NCI-H226 (cell line): ENCODE measurements at regions not wholly inside any gene's neighbourhood (a gene's known extent, or its start where the extent isn't known, plus 50 kb on each side); places are given as distances from the start of the nearest gene placed in this dataset.
"Not testable (repeated sequence)": the region's sequence is repeated elsewhere in the genome, so short reads cannot be mapped to it uniquely, and the experiment has no call there.

Source experiments
- DNase-seq: peaks from one replicate; pipeline ENCODE4 v3.0.0-alpha.2; 2015

- DNase-seq = no peak
Measured at GRCh38 chr12:127482950-127483349, 784.0 kb upstream of the TMEM132C start.

DNA sequence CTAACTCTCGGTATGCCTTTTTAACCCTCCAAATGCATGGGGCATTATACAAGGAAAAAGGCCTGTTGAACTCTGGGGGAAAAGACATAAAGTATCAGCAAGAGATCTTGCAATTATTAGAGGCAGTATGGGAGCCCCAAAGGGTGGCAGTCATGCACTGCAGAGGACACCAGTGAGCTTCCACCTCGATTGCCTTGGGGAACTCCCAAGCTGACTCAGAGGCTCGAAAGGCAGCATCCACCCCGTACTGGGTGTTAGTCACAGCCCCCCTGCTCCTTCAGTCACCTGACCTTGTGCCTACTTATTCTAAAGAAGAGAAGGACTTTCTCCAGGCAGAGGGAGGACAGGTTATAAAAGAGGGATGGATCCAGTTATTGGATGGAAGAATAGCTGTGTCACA lies 781.4 kb upstream of the TMEM132C start:
- no peak for DNase-seq

DNA sequence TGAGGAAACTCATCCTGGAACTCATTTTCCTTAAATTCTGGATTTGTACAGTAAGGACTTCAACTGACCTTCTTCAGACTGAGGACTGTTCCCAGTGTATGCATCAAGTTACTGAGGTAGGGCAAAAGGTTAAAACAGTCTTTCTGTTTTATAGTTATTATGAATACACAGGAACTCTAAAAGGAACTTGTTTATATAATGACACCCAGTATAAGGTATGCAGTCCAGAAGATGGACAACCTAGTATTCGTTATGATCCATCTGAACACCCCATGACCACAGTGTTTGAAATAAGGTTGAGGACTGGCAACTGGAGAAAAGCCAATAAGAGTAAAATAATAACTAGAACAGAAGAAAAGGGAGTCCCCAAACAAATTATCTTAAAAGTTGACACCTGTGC lies 779.9 kb upstream of the TMEM132C start:
- DNase-seq = no peak

GRCh38 chr12:127489061-127489460 lies 777.9 kb upstream of the TMEM132C start:
- no peak for DNase-seq

DNA sequence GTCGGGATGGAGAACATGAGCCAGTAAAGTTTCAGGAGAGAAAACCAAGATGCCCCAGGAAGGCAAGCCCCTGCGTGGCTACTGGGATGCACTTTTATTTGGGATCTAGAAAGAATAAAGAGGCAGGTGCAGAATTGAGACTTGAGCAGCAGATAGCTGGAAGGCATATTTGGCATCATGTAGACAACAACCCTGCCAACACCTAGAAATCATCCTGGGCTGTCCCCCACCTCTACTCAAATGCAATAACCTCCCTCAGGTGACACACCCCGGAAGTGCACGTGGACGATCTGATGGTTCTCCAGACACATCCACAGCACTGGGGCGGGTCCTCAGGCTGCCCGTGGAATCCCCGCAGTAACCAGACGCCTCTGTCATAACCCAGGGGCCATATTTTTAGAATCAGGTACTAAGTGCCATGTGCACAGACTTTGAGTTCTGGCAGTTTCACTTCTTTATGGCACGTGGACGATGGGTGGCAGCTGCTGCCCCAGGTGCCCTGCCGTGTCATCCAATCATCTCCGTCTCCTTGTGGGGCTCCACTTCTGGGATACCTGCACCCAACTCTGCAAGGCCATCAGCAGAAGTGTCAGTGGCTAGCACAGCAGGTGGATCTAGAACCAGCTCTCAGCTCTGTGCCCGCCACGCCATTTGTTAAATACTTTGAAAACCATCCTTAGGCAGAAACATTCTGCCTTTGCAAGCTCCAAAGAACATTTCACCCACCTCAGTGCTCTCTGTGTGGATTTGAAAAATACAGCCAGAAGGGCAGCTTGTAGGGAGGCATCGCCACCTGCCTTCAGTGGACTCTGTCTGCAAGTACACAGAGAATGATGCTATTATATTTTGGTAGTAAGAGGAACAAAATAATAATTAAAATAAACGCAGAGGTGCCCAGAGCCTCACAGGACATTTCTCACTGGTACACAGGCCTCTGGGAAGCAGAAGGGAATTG lies 771.7 kb upstream of the TMEM132C start:
- DNase-seq = no peak

DNA sequence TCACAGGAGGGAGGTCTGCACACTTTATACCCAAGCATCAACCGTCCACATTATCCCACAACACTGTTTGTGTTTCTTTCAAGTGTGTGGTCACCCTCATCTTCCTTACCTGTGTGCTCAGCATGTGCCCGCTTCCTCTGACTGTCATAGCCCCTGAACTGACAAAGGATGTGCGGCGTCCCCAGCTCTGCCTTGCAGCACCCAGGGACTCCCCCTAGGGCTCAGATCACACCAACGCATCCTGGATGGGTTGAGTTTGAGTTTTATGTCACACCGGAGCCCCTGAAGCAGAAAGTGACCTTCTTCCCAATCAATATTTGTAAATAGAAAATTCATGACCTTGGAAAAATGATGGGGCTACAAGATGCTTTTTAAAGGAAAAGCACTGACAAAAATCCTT lies 770.7 kb upstream of the TMEM132C start:
- no peak for DNase-seq

- no peak for DNase-seq
Measured at GRCh38 chr12:127500512-127501035, 766.4 kb upstream of the TMEM132C start.

DNA sequence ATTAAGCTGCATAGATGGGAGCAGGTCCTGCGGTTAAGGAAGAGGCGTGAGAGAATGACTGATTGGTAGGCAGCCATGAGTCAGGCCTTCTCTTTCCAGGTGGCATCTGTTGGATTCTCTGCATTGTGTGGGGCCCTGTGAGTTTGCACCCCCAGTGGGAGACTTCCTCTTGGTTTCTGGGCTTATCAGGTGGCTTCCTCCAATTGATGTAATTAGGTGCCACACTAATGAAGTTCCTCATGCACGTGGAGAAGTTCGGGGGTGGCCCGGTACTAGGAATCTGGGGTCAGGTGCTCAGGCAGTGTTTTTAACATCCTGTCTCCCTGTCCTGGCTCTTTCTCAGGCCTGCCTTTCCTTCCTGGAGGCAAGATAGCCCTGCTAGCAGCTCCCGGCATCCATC lies 765.1 kb upstream of the TMEM132C start:
- no peak for DNase-seq

GRCh38 chr12:127503246-127503645 lies 763.7 kb upstream of the TMEM132C start:
- DNase-seq = no peak

DNA sequence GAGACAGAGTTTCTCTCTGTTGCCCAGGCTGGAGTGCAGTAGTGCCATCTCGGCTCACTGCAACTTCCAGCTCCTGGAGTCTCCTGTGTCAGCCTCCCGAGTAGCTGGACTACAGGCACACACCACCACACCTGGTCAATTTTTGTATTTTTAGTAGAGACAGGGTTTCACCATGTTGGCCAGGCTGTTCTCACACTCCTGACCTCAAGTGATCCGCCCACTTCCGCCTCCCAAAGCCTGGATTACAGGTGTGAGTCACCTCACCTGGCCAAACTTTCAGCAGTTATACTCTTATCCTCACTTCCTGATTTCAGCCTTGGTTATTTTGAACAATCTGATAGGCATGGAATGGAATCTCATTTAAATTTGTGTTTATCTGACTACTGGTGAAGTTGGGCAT lies 763.0 kb upstream of the TMEM132C start:
- not testable (repeated sequence) for DNase-seq

- no peak for DNase-seq
Measured at GRCh38 chr12:127504874-127505273, 762.1 kb upstream of the TMEM132C start.

DNA sequence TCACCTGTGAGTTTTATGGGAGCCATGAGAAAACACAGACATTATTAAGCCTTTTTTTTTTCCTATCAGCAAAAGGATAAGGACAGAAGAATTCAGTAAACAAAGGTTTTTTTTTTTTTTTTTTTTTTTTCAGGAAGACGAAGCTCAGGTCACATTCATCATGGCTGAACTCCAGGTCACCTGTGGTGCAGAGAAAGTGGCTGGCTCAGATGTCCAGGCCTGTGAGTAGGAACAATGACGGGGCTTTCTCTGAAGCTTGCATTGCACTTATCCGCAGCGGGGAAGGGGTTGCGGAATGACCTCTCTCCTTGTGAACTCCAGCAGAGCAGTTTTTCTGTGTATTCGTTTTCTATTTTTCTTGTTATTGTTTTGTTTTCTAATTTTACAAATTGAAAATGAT lies 759.6 kb upstream of the TMEM132C start:
- DNase-seq = no peak

GRCh38 chr12:127509066-127509778 lies 757.7 kb upstream of the TMEM132C start:
- DNase-seq = no peak

DNA sequence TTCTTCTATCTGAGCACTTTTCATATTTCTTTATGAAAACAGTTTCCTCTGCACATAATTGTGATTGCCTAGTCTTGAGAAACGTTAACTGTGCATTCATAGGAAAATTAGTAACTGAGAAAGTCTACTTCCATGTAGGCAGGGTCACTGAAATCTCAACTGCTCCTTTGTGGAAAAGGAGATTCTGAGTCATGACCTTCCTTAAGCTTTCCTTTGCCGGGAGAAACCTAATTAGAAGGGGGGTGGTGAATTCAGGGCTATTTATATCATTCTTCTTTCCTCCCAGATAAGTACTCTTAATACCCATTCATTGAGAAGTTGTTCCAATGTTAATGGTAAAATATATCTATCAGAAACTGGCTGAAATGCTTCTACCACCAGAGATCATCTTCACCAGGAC lies 751.0 kb upstream of the TMEM132C start:
- DNase-seq = no peak

- no peak for DNase-seq
Measured at GRCh38 chr12:127516467-127516866, 750.5 kb upstream of the TMEM132C start.

DNA sequence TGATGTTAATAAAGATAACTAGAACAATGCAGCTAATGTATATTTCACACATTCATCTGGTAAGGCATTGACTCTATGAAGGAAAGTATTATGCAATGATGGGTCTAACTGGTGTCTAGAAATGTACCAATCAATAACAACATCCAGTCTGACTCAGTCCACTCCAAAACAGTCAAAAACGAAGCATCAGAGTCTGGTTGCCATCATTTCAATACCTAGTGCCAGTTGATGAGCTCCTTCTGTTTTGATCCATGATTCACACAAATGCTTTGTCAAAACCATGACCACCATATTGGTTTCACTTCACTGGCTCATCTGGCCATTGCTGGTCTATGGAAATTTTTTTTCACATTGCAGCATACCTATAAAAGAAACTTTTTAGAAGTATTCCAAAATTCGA lies 747.2 kb upstream of the TMEM132C start:
- DNase-seq = no peak

GRCh38 chr12:127526925-127527324 lies 740.0 kb upstream of the TMEM132C start:
- no peak for DNase-seq

- DNase-seq = no peak
Measured at GRCh38 chr12:127528551-127528950, 738.4 kb upstream of the TMEM132C start.

DNA sequence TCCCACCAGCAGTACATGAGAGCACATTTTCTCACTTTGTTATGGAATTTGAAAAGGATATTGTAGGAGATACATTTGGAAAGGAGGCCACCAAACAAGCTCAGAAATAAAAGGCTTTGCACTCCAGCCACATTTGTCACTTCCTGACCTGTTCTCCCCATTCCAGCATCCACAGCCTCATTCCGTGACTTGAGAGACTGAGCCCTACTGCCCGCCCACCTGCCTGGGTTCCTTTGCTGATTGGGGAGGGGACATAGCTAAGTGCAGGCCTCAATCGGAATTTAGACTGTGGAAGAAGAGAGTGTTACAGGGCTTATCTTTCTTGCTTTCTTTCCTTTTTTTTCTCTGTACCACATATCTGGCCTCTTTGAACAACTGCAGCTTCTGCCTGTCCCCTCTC lies 735.4 kb upstream of the TMEM132C start:
- no peak for DNase-seq

DNA sequence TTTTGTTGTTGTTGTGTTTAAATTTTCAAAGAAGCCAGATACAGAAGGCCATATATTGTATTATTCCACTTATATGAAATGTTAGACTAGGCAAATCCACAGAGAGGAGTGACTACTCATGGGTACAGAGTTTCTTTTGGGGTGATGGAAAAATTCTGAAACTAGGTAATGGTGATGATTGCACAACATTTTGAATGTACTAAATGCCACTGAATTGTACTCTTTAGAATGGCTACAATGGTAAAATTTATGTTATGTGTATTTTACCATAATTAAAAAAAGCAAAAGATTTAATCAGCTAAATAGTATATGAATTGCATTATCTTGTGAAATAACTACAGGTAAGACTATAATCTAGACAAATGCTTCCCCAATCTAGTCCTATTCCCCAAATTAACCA lies 733.6 kb upstream of the TMEM132C start:
- no peak for DNase-seq

GRCh38 chr12:127536833-127537428 lies 730.0 kb upstream of the TMEM132C start:
- no peak for DNase-seq

DNA sequence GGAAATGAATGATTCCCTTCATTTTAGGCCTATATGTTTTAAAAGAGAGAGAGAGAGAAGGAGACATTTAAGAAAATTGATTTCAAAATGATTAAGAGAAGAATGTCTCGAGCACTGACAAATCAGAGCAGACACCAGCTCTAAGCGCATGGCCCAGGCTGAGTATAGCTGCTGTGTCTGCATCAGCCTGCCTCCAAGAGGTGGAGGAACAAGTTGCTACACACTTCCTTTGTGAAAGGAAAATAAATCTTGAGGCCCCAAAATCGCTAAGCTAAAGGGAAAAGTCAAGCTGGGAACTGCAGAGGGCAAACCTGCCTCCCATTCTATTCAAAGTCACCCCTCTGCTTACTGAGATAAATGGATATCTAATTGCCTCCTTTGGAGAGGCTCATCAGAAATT lies 728.7 kb upstream of the TMEM132C start:
- DNase-seq = no peak

DNA sequence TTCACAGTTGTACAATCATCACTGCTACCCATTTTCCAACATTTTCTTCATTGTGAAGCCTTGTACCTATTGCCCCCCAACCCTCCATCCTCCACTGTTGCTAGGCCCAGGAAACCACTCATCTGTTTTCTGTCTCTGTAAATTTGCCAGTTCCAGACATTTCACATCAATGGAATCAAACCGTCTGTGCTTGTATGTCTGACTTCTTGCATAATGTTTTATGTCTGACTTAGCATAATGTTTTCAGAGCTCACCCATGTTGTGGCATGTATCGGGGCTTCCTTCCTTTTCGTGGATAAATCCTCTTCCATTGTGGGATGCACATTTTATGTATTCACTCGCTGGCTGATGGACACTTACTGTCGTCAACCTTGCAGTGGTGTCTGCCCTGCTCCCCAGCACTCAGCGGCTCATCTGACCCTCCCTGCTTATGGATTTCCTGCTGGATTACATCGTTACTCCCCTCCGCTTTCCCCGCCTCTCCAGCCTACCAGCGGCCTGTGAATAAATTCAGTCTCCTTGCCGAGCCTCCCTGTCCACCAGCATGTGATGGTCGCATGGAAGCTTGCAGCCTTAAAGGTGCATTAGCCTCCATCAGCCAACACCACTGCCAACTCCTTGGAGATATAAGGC lies 727.6 kb upstream of the TMEM132C start:
- no peak for DNase-seq
